HG03196 (cell line): ENCODE measurements at regions not wholly inside any gene's neighbourhood (a gene's known extent, or its start where the extent isn't known, plus 50 kb on each side); places are given as distances from the start of the nearest gene placed in this dataset.
"Not testable (repeated sequence)": the region's sequence is repeated elsewhere in the genome, so short reads cannot be mapped to it uniquely, and the experiment has no call there.

Experiments
- ATAC-seq: cut with Tn5 transposase; IDR thresholded peaks from one replicate; pipeline ENCODE4 v1.9.1; 2021; ENCODE audit not compliant: unreplicated experiment

- no peak for ATAC-seq
These were observed 213.7 kb upstream of the HES1 start for GRCh38 chr3:193922034-193922774.

GRCh38 chr3:193923958-193924357, 212.0 kb upstream of the HES1 start:
- not testable (repeated sequence) for ATAC-seq

GRCh38 chr3:193926071-193926470, 209.9 kb upstream of the HES1 start:
- ATAC-seq, result not testable (repeated sequence)

- ATAC-seq, result not testable (repeated sequence)
These were observed 208.3 kb upstream of the HES1 start for GRCh38 chr3:193927413-193928206.

- ATAC-seq, result no peak
These were observed 207.4 kb upstream of the HES1 start for GRCh38 chr3:193928354-193929209.

- no peak for ATAC-seq
These were observed 206.6 kb upstream of the HES1 start for GRCh38 chr3:193929373-193929772.

GRCh38 chr3:193929921-193930646, 205.9 kb upstream of the HES1 start:
- ATAC-seq, result no peak

GRCh38 chr3:193932136-193932535, 203.8 kb upstream of the HES1 start:
- ATAC-seq, result no peak

GRCh38 chr3:193932576-193932975, 203.4 kb upstream of the HES1 start:
- no peak for ATAC-seq

- no peak for ATAC-seq
These were observed 202.5 kb upstream of the HES1 start for GRCh38 chr3:193933451-193933850.

GRCh38 chr3:193935916-193936315, 200.0 kb upstream of the HES1 start:
- ATAC-seq, result no peak

- ATAC-seq, result no peak
These were observed 197.3 kb upstream of the HES1 start for GRCh38 chr3:193938613-193939012.

- ATAC-seq, result no peak
These were observed 196.4 kb upstream of the HES1 start for GRCh38 chr3:193939527-193939926.

- no peak for ATAC-seq
These were observed 195.4 kb upstream of the HES1 start for GRCh38 chr3:193940526-193940925.

GRCh38 chr3:193941486-193941885, 194.5 kb upstream of the HES1 start:
- no peak for ATAC-seq

- ATAC-seq, result no peak
These were observed 193.4 kb upstream of the HES1 start for GRCh38 chr3:193942516-193943055.

- no peak for ATAC-seq
These were observed 192.7 kb upstream of the HES1 start for GRCh38 chr3:193943200-193943599.

- ATAC-seq, result no peak
These were observed 192.0 kb upstream of the HES1 start for GRCh38 chr3:193943851-193944517.

- ATAC-seq, result no peak
These were observed 191.4 kb upstream of the HES1 start for GRCh38 chr3:193944518-193944884.

GRCh38 chr3:193945143-193945542, 190.8 kb upstream of the HES1 start:
- ATAC-seq, result no peak
